Tibial nerve (tissue), 4 donors: ENCODE measurements at regions not wholly inside any gene's neighbourhood (a gene's known extent, or its start where the extent isn't known, plus 50 kb on each side); places are given as distances from the start of the nearest gene placed in this dataset.

Experiments
- EP300 ChIP-seq, 2 donors: sonication (generic); formaldehyde crosslinking; IDR thresholded peaks; one replicate each; pipeline ENCODE4 v1.6.1; 2017; ENCODE audit warnings: antibody characterized with exemption in 2 of 2, mild to moderate bottlenecking in 1 of 2
- TF ChIP-seq, protein P1 (sequence below), 5 experiments: fragments of 200-600 bp in 3 of 5; fragments of 450-650 bp in 2 of 5; sonication (generic) in 3 of 5; IDR thresholded peaks; one replicate each; pipeline ENCODE4 v1.5.1; 2016 to 2019; ENCODE audit warnings: antibody characterized with exemption in 5 of 5, mild to moderate bottlenecking in 3 of 5, moderate library complexity in 2 of 5

DNA sequence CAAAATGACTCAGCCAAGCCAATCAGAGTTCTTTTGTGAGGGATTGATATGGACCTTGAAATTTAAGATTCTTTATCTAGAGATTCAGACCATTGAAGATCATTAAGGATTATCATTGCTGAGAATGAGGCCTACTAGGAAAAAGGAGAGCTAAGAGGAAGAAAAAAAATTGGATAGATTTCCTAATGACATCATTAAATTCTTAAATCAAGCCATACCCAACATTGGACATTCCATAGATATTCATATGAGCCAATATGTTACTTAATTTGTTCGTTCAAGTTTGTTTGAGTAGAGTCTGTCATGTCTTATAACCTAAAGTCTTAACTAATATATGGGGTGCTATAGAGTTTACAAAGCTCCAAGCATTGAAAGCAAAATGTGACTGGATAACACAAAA is 727.9 kb upstream of the SEMA6A start:
- TF ChIP-seq, protein P1, sequence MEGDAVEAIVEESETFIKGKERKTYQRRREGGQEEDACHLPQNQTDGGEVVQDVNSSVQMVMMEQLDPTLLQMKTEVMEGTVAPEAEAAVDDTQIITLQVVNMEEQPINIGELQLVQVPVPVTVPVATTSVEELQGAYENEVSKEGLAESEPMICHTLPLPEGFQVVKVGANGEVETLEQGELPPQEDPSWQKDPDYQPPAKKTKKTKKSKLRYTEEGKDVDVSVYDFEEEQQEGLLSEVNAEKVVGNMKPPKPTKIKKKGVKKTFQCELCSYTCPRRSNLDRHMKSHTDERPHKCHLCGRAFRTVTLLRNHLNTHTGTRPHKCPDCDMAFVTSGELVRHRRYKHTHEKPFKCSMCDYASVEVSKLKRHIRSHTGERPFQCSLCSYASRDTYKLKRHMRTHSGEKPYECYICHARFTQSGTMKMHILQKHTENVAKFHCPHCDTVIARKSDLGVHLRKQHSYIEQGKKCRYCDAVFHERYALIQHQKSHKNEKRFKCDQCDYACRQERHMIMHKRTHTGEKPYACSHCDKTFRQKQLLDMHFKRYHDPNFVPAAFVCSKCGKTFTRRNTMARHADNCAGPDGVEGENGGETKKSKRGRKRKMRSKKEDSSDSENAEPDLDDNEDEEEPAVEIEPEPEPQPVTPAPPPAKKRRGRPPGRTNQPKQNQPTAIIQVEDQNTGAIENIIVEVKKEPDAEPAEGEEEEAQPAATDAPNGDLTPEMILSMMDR (IDR thresholded peaks at IDR 0.05), result no peak
- no peak for TF ChIP-seq EP300 (IDR thresholded peaks at IDR 0.05)
